Keratinocyte (primary cell): ENCODE measurements at regions not wholly inside any gene's neighbourhood (a gene's known extent, or its start where the extent isn't known, plus 50 kb on each side); places are given as distances from the start of the nearest gene placed in this dataset.

Experiments
- DNase-seq: peaks from one replicate; pipeline ENCODE4 v3.0.0-alpha.2; 2011; ENCODE audit warnings: low read depth, missing footprints, low spot score
- FAIRE-seq: peaks from 2 replicates; lab custom pipeline; 2011; peaks lifted over from hg19 to GRCh38; lab: Jason Lieb, UNC
- H2AFZ ChIP-seq: 2 replicates; pipeline ENCODE4 v1.6.0; 2012; ENCODE audit warnings: low read length, control low read depth, inconsistent platforms; ENCODE audit not compliant: control insufficient read depth
- H3K27ac ChIP-seq: 2 replicates; pipeline ENCODE4 v1.5.1; 2011; ENCODE audit warnings: low read length; ENCODE audit not compliant: control insufficient read depth, insufficient read depth
- H3K27me3 ChIP-seq: 3 replicates; pipeline ENCODE4 v1.6.0; 2011; ENCODE audit warnings: low read length; ENCODE audit not compliant: control insufficient read depth, insufficient read depth; ENCODE audit errors: extremely low read depth
- H3K36me3 ChIP-seq, 2 experiments: 2 replicates in 1 of 2; 3 replicates in 1 of 2; pipeline ENCODE4 v1.5.1; 2011; ENCODE audit warnings: low read length in 2 of 2, mild to moderate bottlenecking in 1 of 2; ENCODE audit not compliant: control insufficient read depth in 2 of 2, insufficient read depth in 2 of 2; ENCODE audit errors: extremely low read depth in 1 of 2
- H3K4me1 ChIP-seq: 3 replicates; pipeline ENCODE4 v1.5.1; 2011; ENCODE audit warnings: low read length; ENCODE audit not compliant: control insufficient read depth, insufficient read depth; ENCODE audit errors: extremely low read depth
- H3K4me2 ChIP-seq: 3 replicates; pipeline ENCODE4 v1.6.0; 2011; ENCODE audit warnings: low read depth, low read length; ENCODE audit not compliant: control insufficient read depth, insufficient read depth; ENCODE audit errors: extremely low read depth
- H3K4me3 ChIP-seq, 3 experiments: fragments of 200-600 bp in 1 of 3; sonication (generic) in 1 of 3; 2 replicates in 2 of 3; 3 replicates in 1 of 3; pipeline ENCODE4 v1.5.1; 2011 to 2016; ENCODE audit warnings: low read length in 3 of 3, mild to moderate bottlenecking in 3 of 3, control low read depth in 2 of 3, inconsistent platforms in 1 of 3, low read depth in 1 of 3, mixed read lengths in 1 of 3, mixed run types in 1 of 3, moderate library complexity in 1 of 3; ENCODE audit not compliant: control insufficient read depth in 2 of 3, insufficient read depth in 2 of 3; ENCODE audit errors: extremely low read depth in 1 of 3
- H3K79me2 ChIP-seq: 2 replicates; pipeline ENCODE4 v1.6.0; 2012; ENCODE audit warnings: low read length; ENCODE audit not compliant: control insufficient read depth, insufficient read depth
- H3K9ac ChIP-seq: 3 replicates; pipeline ENCODE4 v1.6.0; 2011; ENCODE audit warnings: low read length; ENCODE audit not compliant: control insufficient read depth, insufficient read depth; ENCODE audit errors: extremely low read depth
- H3K9me1 ChIP-seq: 3 replicates; pipeline ENCODE4 v1.6.0; 2011; ENCODE audit warnings: low read length; ENCODE audit not compliant: control insufficient read depth, insufficient read depth; ENCODE audit errors: extremely low read depth
- H3K9me3 ChIP-seq: 2 replicates; pipeline ENCODE4 v1.5.1; 2012; ENCODE audit warnings: low read depth, low read length; ENCODE audit not compliant: control insufficient read depth
- H4K20me1 ChIP-seq: 3 replicates; pipeline ENCODE4 v1.6.0; 2011; ENCODE audit warnings: low read length; ENCODE audit not compliant: control insufficient read depth, insufficient read depth; ENCODE audit errors: extremely low read depth
- CTCF ChIP-seq, 3 experiments: IDR thresholded peaks in 1 of 3; conservative IDR thresholded peaks in 1 of 3; optimal IDR thresholded peaks in 1 of 3; 2 replicates in 2 of 3; 3 replicates in 1 of 3; pipeline versions ENCODE3 to v1.5.1; 2011; ENCODE audit warnings: low read length in 3 of 3, mild to moderate bottlenecking in 3 of 3, moderate library complexity in 2 of 3, control low read depth in 1 of 3, inconsistent platforms in 1 of 3; ENCODE audit not compliant: insufficient read depth in 2 of 3; ENCODE audit errors: extremely low read depth in 1 of 3
- EZH2 ChIP-seq: IDR thresholded peaks from one replicate; pipeline ENCODE4 v1.6.1; 2012; ENCODE audit warnings: inconsistent platforms, mild to moderate bottlenecking, low read length, moderate library complexity
- dilution Hi-C: fragments of 300-500 bp; cut with MboI; formaldehyde crosslinking; loops from one replicate; pipeline ENCODE4 v1.7.0; 2020; ENCODE audit warnings: low sequenced_read_pairs; ENCODE audit not compliant: extremely low pct_ligation_motif_present

- Histone ChIP-seq H3K27me3 (no peaks in the 10 kb centered on the region), H3K27ac (peak overlapping the region; percentile 70), H2AFZ (no peak overlapping the region), H3K9me3 (peaks cover 18% of the 10 kb centered on the region), H3K36me3 (no peaks in the 10 kb centered on the region), H4K20me1 (no peaks in the 10 kb centered on the region), H3K4me1 (peaks cover 30% of the 10 kb centered on the region), H3K4me2 (peak overlapping the region; percentile 31), H3K9me1 (no peaks in the 10 kb centered on the region), H3K79me2 (no peaks in the 10 kb centered on the region), H3K9ac (peak overlapping the region; percentile 16), H3K4me3 (no peak overlapping the region)
- dilution Hi-C loops: no loop called here
- FAIRE-seq (no peak), DNase-seq (no peak)
- TF ChIP-seq CTCF (optimal IDR thresholded peaks at IDR 0.05 in 1 of 3, IDR thresholded peaks at IDR 0.05 in 1 of 3, conservative IDR thresholded peaks at IDR 0.05 in 1 of 3; ENCODE audit: extremely low read depth in 1 of 3, insufficient read depth in 2 of 3, low read length in 3 of 3) (no peak), EZH2 (no peak)
Observed at GRCh38 chr21:35178098-35178497, 129.0 kb upstream of the RUNX1 start.

GRCh38 chr21:35172231-35172630, 123.1 kb upstream of the RUNX1 start:
- dilution Hi-C loops: no loop called here
- Histone ChIP-seq H3K9me3 (peaks cover 14% of the 10 kb centered on the region), H3K27me3 (no peaks in the 10 kb centered on the region), H3K4me3 (no peak overlapping the region), H3K79me2 (no peaks in the 10 kb centered on the region), H3K27ac (no peak overlapping the region), H3K36me3 (no peaks in the 10 kb centered on the region), H3K9ac (no peak overlapping the region), H4K20me1 (no peaks in the 10 kb centered on the region), H3K4me2 (no peak overlapping the region), H2AFZ (no peak overlapping the region), H3K9me1 (no peaks in the 10 kb centered on the region), H3K4me1 (peaks cover 15% of the 10 kb centered on the region)
- FAIRE-seq (no peak), DNase-seq (no peak)
- TF ChIP-seq CTCF (optimal IDR thresholded peaks at IDR 0.05 in 1 of 3, IDR thresholded peaks at IDR 0.05 in 1 of 3, conservative IDR thresholded peaks at IDR 0.05 in 1 of 3; ENCODE audit: extremely low read depth in 1 of 3, insufficient read depth in 2 of 3, low read length in 3 of 3) (no peak), EZH2 (no peak)
